ENCODE measurements at regions not wholly inside any gene's neighbourhood (a gene's known extent, or its start where the extent isn't known, plus 50 kb on each side); places are given as distances from the start of the nearest gene placed in this dataset.
A peak's percentile ranks its signal among the peaks of the same experiment; 100 is the strongest.

DNA sequence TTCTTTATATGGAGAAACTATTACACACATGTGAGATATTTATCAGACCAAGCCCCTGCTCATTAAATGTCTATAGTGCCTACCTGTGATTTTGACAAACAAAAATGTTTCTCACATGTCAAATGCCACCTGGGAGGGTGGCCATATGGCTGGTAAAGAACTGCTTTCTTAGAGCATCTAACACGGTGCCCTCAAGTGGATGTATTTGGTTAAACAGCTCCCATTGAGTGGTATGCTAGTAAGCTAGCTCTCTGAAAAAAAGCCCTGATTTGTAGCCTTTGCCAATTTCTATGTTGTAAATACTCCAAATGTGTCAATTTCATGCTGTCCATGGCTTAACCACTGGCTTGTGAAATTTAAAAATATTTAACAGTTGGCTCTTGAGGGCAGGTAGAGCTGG, 94.6 kb downstream of the PMAIP1 start:
- Histone ChIP-seq H3K27me3 (peaks cover 22% of the 10 kb centered on the region), H3K79me2 (no peaks in the 10 kb centered on the region), H3K27ac (no peak overlapping the region), H3K36me3 (replicated peaks; ENCODE audit: insufficient read depth, low read depth) (no peaks in the 10 kb centered on the region), H3K4me3 (no peak overlapping the region), H3K4me2 (no peak overlapping the region), H2AFZ (no peak overlapping the region), H3K9me3 (ENCODE audit: low read depth) (no peaks in the 10 kb centered on the region), H4K20me1 (ENCODE audit: insufficient read depth, poor library complexity, severe bottlenecking) (no peaks in the 10 kb centered on the region), H3K9me2 (replicated peaks; ENCODE audit: insufficient read depth) (no peaks in the 10 kb centered on the region), H3K4me1 (ENCODE audit: insufficient read depth) (no peaks in the 10 kb centered on the region)
- DNase-seq (ENCODE audit: low spot score), result no peak
- TF ChIP-seq EZH2 (IDR thresholded peaks at IDR 0.05; ENCODE audit: borderline replicate concordance), result no peak
- TF ChIP-seq, protein P1, sequence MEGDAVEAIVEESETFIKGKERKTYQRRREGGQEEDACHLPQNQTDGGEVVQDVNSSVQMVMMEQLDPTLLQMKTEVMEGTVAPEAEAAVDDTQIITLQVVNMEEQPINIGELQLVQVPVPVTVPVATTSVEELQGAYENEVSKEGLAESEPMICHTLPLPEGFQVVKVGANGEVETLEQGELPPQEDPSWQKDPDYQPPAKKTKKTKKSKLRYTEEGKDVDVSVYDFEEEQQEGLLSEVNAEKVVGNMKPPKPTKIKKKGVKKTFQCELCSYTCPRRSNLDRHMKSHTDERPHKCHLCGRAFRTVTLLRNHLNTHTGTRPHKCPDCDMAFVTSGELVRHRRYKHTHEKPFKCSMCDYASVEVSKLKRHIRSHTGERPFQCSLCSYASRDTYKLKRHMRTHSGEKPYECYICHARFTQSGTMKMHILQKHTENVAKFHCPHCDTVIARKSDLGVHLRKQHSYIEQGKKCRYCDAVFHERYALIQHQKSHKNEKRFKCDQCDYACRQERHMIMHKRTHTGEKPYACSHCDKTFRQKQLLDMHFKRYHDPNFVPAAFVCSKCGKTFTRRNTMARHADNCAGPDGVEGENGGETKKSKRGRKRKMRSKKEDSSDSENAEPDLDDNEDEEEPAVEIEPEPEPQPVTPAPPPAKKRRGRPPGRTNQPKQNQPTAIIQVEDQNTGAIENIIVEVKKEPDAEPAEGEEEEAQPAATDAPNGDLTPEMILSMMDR (IDR thresholded peaks at IDR 0.05; ENCODE audit: poor library complexity), result peak; percentile 12
- 30% methylated on average over 1 of the region's 1 CpG for WGBS (ENCODE audit: low lambda C conversion rate, missing lambda C conversion rate)

DNA sequence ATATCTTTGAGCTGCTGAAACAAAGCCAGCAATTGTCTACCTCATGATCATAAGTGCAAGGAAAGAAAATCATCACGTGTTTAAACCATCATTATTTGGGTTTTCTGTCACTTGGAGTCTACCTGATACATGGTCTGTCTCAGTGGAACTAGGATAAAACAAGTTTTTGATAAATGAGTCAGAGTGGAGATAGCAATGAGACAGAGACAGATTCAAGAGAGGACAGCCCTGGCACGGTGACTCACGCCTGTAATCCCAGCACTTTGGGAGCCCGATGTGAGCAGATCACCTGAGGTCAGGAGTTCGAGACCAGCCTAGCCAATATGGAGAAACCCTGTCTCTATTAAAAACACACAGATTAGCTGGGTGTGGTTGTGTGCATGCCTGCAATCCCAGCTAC, 93.8 kb downstream of the PMAIP1 start:
- H3K9me3 ChIP-seq (ENCODE audit: low read depth), result no peaks in the 10 kb centered on the region
- H3K4me1 ChIP-seq (ENCODE audit: insufficient read depth), result no peaks in the 10 kb centered on the region
- no peaks in the 10 kb centered on the region for H3K79me2 ChIP-seq
- H4K20me1 ChIP-seq (ENCODE audit: insufficient read depth, poor library complexity, severe bottlenecking), result no peaks in the 10 kb centered on the region
- no peak overlapping the region for H3K4me3 ChIP-seq
- peaks cover 29% of the 10 kb centered on the region for H3K27me3 ChIP-seq
- no peak for DNase-seq (ENCODE audit: low spot score)
- no peak for TF ChIP-seq EZH2phosphoT487 (IDR thresholded peaks at IDR 0.05; ENCODE audit: low read depth, severe bottlenecking, unreplicated experiment)
- TF ChIP-seq EZH2 (IDR thresholded peaks at IDR 0.05; ENCODE audit: borderline replicate concordance), result no peak
- TF ChIP-seq, protein P1 (IDR thresholded peaks at IDR 0.05; ENCODE audit: poor library complexity), result no peak
- no peak overlapping the region for H3K27ac ChIP-seq
- no peaks in the 10 kb centered on the region for H3K9me2 ChIP-seq (replicated peaks; ENCODE audit: insufficient read depth)
- no peaks in the 10 kb centered on the region for H3K36me3 ChIP-seq (replicated peaks; ENCODE audit: insufficient read depth, low read depth)
- H2AFZ ChIP-seq, result no peak overlapping the region
- no peak overlapping the region for H3K4me2 ChIP-seq
- 90% methylated on average over 5 of the region's 5 CpGs for WGBS (ENCODE audit: low lambda C conversion rate, missing lambda C conversion rate)

DNA sequence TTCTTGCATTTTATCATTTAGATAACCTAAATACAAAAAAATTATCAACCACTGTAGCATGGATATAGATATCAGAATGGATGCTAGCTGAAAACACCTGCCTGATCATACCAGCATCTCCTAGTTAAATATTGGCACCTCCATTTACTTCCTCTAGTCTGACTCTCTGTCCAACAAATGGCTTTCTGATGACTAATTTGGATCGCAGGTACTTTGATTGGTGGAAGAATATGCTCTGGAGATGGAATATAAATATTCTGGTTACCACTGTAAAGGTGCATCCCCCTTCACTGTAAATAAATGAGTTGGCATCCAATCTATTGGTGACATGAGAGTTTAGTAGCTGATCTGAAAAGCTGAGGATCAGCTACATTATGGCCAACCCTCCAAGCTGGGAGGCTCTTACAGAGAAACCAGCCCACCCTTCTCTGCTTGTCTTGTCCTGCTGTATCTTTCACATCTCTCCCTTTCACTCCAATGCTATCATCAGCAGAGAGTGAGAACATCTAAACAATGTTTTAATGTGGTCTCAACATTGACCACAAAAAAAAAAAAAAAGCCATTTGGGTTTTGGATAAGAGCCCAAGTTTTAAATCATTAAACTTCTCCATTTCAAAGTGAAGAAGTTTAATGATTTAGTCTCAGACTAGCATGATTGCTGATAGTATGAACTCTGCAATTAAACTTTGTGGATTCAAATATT, 90.5 kb downstream of the PMAIP1 start:
- no peaks in the 10 kb centered on the region for H3K9me2 ChIP-seq (replicated peaks; ENCODE audit: insufficient read depth)
- no peaks in the 10 kb centered on the region for H3K9me3 ChIP-seq (ENCODE audit: low read depth)
- TF ChIP-seq EZH2 (IDR thresholded peaks at IDR 0.05; ENCODE audit: borderline replicate concordance) (no peak), EZH2phosphoT487 (IDR thresholded peaks at IDR 0.05; ENCODE audit: low read depth, severe bottlenecking, unreplicated experiment) (no peak)
- TF ChIP-seq, protein P1 (IDR thresholded peaks at IDR 0.05; ENCODE audit: poor library complexity), result no peak
- H2AFZ ChIP-seq, result no peak overlapping the region
- no peaks in the 10 kb centered on the region for H3K79me2 ChIP-seq
- H4K20me1 ChIP-seq (ENCODE audit: insufficient read depth, poor library complexity, severe bottlenecking), result no peaks in the 10 kb centered on the region
- H3K27me3 ChIP-seq, result peaks cover 23% of the 10 kb centered on the region
- H3K4me1 ChIP-seq (ENCODE audit: insufficient read depth), result no peaks in the 10 kb centered on the region
- 96% methylated on average over 1 of the region's 1 CpG for WGBS (ENCODE audit: low lambda C conversion rate, missing lambda C conversion rate)
- H3K4me2 ChIP-seq, result no peak overlapping the region
- H3K27ac ChIP-seq, result no peak overlapping the region
- no peak overlapping the region for H3K4me3 ChIP-seq
- no peaks in the 10 kb centered on the region for H3K36me3 ChIP-seq (replicated peaks; ENCODE audit: insufficient read depth, low read depth)
- no peak for DNase-seq (ENCODE audit: low spot score)
